Cardiac muscle cell (in vitro differentiated cells and primary cell): ENCODE measurements at regions not wholly inside any gene's neighbourhood (a gene's known extent, or its start where the extent isn't known, plus 50 kb on each side); places are given as distances from the start of the nearest gene placed in this dataset.

Experiments used
- DNase-seq, 2 donors: peaks; one replicate each; pipeline versions ENCODE4 v3.0.0 to v3.0.0-alpha.2; 2010 to 2017; ENCODE audit warnings: low read depth in 1 of 2, low spot score in 1 of 2
- H3K27ac ChIP-seq: fragments of 200-600 bp; sonication (generic); 2 replicates; pipeline ENCODE4 v1.5.1; 2016
- H3K27me3 ChIP-seq: fragments of 200-600 bp; sonication (generic); 2 replicates; pipeline ENCODE4 v1.6.0; 2016; ENCODE audit warnings: control low read depth
- H3K36me3 ChIP-seq: fragments of 200-600 bp; sonication (generic); 2 replicates; pipeline ENCODE4 v1.5.1; 2016; ENCODE audit warnings: control low read depth
- H3K4me1 ChIP-seq: fragments of 200-600 bp; sonication (generic); 2 replicates; pipeline ENCODE4 v1.8.1; 2017; ENCODE audit warnings: low read depth, mild to moderate bottlenecking, mixed run types
- H3K4me3 ChIP-seq: fragments of 200-600 bp; sonication (generic); 2 replicates; pipeline ENCODE4 v1.5.1; 2016; ENCODE audit warnings: mild to moderate bottlenecking
- H3K9me3 ChIP-seq: fragments of 200-600 bp; sonication (generic); 2 replicates; pipeline ENCODE4 v1.5.1; 2017; ENCODE audit warnings: low read depth, mild to moderate bottlenecking, control low read depth
- CTCF ChIP-seq: IDR thresholded peaks from 2 replicates; pipeline ENCODE4 v1.5.1; 2012; ENCODE audit warnings: low read depth, mild to moderate bottlenecking, low read length

- Histone ChIP-seq H3K36me3 (no peaks in the 10 kb centered on the region), H3K9me3 (no peaks in the 10 kb centered on the region), H3K4me1 (no peaks in the 10 kb centered on the region), H3K27me3 (no peaks in the 10 kb centered on the region), H3K27ac (no peak overlapping the region), H3K4me3 (no peak overlapping the region)
- no peak for TF ChIP-seq CTCF
- peak in 1 of 2 donors; percentile 7 for DNase-seq
These were observed 152.7 kb upstream of the ERCC4 start for GRCh38 chr16:13767215-13767614.

GRCh38 chr16:13768471-13768870 lies 151.5 kb upstream of the ERCC4 start:
- Histone ChIP-seq H3K27me3 (no peaks in the 10 kb centered on the region), H3K9me3 (no peaks in the 10 kb centered on the region), H3K36me3 (no peaks in the 10 kb centered on the region), H3K27ac (no peak overlapping the region), H3K4me3 (no peak overlapping the region), H3K4me1 (no peaks in the 10 kb centered on the region)
- TF ChIP-seq CTCF = no peak
- no peak for DNase-seq

GRCh38 chr16:13770436-13770835 lies 149.5 kb upstream of the ERCC4 start:
- Histone ChIP-seq H3K9me3 (no peaks in the 10 kb centered on the region), H3K4me1 (no peaks in the 10 kb centered on the region), H3K4me3 (no peak overlapping the region), H3K27ac (no peak overlapping the region), H3K36me3 (no peaks in the 10 kb centered on the region), H3K27me3 (no peaks in the 10 kb centered on the region)
- TF ChIP-seq CTCF = no peak
- no peak for DNase-seq

GRCh38 chr16:13772782-13773181 lies 147.2 kb upstream of the ERCC4 start:
- no peaks in the 10 kb centered on the region for H3K4me1 ChIP-seq
- H3K36me3 ChIP-seq = no peaks in the 10 kb centered on the region
- no peaks in the 10 kb centered on the region for H3K27me3 ChIP-seq
- H3K27ac ChIP-seq = no peak overlapping the region
- TF ChIP-seq CTCF = no peak
- H3K4me3 ChIP-seq = no peak overlapping the region
- no peaks in the 10 kb centered on the region for H3K9me3 ChIP-seq
- no peak for DNase-seq

- no peak for TF ChIP-seq CTCF
- H3K27ac ChIP-seq = no peak overlapping the region
- no peak for DNase-seq
These were observed 140.3 kb upstream of the ERCC4 start for GRCh38 chr16:13779676-13780075.

GRCh38 chr16:13780406-13781168 lies 139.4 kb upstream of the ERCC4 start:
- no peak for DNase-seq
- H3K27me3 ChIP-seq = no peaks in the 10 kb centered on the region
- TF ChIP-seq CTCF = no peak
- no peaks in the 10 kb centered on the region for H3K9me3 ChIP-seq
- no peaks in the 10 kb centered on the region for H3K36me3 ChIP-seq
- no peak overlapping the region for H3K4me3 ChIP-seq
- H3K27ac ChIP-seq = no peak overlapping the region
- H3K4me1 ChIP-seq = no peaks in the 10 kb centered on the region

More at GRCh38 chr16:13779676-13780075, 140.3 kb upstream of the ERCC4 start:
- H3K4me1 ChIP-seq = no peaks in the 10 kb centered on the region
- H3K36me3 ChIP-seq = no peaks in the 10 kb centered on the region
- H3K4me3 ChIP-seq = no peak overlapping the region
- H3K27me3 ChIP-seq = no peaks in the 10 kb centered on the region
- no peaks in the 10 kb centered on the region for H3K9me3 ChIP-seq
